ENCODE measurements at regions not wholly inside any gene's neighbourhood (a gene's known extent, or its start where the extent isn't known, plus 50 kb on each side); places are given as distances from the start of the nearest gene placed in this dataset.

DNA sequence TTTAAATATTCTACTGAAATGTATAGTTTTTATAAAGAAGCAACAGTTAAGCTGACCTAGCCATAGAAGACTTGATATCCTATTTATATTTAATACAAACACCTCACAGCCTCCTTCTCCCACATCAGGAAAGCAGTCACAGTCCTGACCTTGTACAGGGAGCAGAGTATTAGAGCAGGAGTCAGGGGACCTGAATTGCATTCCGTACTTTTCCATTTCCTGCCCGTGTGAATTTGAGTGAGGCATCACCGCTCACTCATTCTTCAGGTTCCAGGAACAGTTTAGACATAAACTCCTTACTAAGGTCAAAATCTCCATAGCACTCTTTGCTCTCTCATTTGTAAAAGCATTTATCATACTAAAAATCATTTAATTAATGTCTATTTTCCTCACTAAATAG is 482.5 kb upstream of the FAT3 start:
- Mint-ChIP-seq H3K27me3 (ENCODE audit: low read depth) (no peaks in the 10 kb centered on the region), H3K4me3 (no peak overlapping the region), H3K9me3 (peaks cover 6% of the 10 kb centered on the region), H3K4me1 (peaks cover 6% of the 10 kb centered on the region), H3K27ac (no peak overlapping the region), H3K36me3 (no peaks in the 10 kb centered on the region)
- no peak for DNase-seq (ENCODE audit: low spot score in 2 of 2, unreplicated experiment in 2 of 2)
- no peak for TF ChIP-seq CTCF (IDR thresholded peaks at IDR 0.05; ENCODE audit: unreplicated experiment)

GRCh38 chr11:91731051-91731450 is 493.6 kb upstream of the FAT3 start:
- H3K36me3 Mint-ChIP-seq = peaks cover 18% of the 10 kb centered on the region
- no peak for TF ChIP-seq CTCF (IDR thresholded peaks at IDR 0.05; ENCODE audit: unreplicated experiment)
- H3K9me3 Mint-ChIP-seq = peaks cover 34% of the 10 kb centered on the region
- H3K4me3 Mint-ChIP-seq = no peak overlapping the region
- DNase-seq (ENCODE audit: low spot score in 2 of 2, unreplicated experiment in 2 of 2) = no peak
- H3K4me1 Mint-ChIP-seq = peaks cover 20% of the 10 kb centered on the region
- peak overlapping the region; percentile 28 for H3K27ac Mint-ChIP-seq
- no peaks in the 10 kb centered on the region for H3K27me3 Mint-ChIP-seq (ENCODE audit: low read depth)

GRCh38 chr11:91730620-91731019 is 494.0 kb upstream of the FAT3 start:
- peaks cover 15% of the 10 kb centered on the region for H3K36me3 Mint-ChIP-seq
- peak overlapping the region; percentile 3 for H3K27ac Mint-ChIP-seq
- TF ChIP-seq CTCF (IDR thresholded peaks at IDR 0.05; ENCODE audit: unreplicated experiment) = no peak
- peaks cover 30% of the 10 kb centered on the region for H3K9me3 Mint-ChIP-seq
- no peak overlapping the region for H3K4me3 Mint-ChIP-seq
- H3K4me1 Mint-ChIP-seq = peaks cover 20% of the 10 kb centered on the region
- no peaks in the 10 kb centered on the region for H3K27me3 Mint-ChIP-seq (ENCODE audit: low read depth)
- no peak for DNase-seq (ENCODE audit: low spot score in 2 of 2, unreplicated experiment in 2 of 2)

GRCh38 chr11:91730057-91730456 is 494.6 kb upstream of the FAT3 start:
- no peak overlapping the region for H3K27ac Mint-ChIP-seq
- H3K9me3 Mint-ChIP-seq = peaks cover 24% of the 10 kb centered on the region
- no peak for DNase-seq (ENCODE audit: low spot score in 2 of 2, unreplicated experiment in 2 of 2)
- no peak for TF ChIP-seq CTCF (IDR thresholded peaks at IDR 0.05; ENCODE audit: unreplicated experiment)
- no peaks in the 10 kb centered on the region for H3K27me3 Mint-ChIP-seq (ENCODE audit: low read depth)
- H3K4me1 Mint-ChIP-seq = peaks cover 20% of the 10 kb centered on the region
- H3K4me3 Mint-ChIP-seq = no peak overlapping the region
- H3K36me3 Mint-ChIP-seq = peaks cover 9% of the 10 kb centered on the region

GRCh38 chr11:91717169-91717568 is 507.4 kb upstream of the FAT3 start:
- Mint-ChIP-seq H3K4me3 (no peak overlapping the region), H3K27ac (no peak overlapping the region), H3K4me1 (peaks cover 3% of the 10 kb centered on the region), H3K36me3 (peaks cover 2% of the 10 kb centered on the region), H3K9me3 (peaks cover 13% of the 10 kb centered on the region), H3K27me3 (ENCODE audit: low read depth) (no peaks in the 10 kb centered on the region)
- TF ChIP-seq CTCF (IDR thresholded peaks at IDR 0.05; ENCODE audit: unreplicated experiment) = no peak
- DNase-seq (ENCODE audit: low spot score in 2 of 2, unreplicated experiment in 2 of 2) = no peak

Data from mesothelial cell of epicardium (in vitro differentiated cells).